HG03025 (cell line): ENCODE measurements at regions not wholly inside any gene's neighbourhood (a gene's known extent, or its start where the extent isn't known, plus 50 kb on each side); places are given as distances from the start of the nearest gene placed in this dataset.
"Not testable (repeated sequence)": the region's sequence is repeated elsewhere in the genome, so short reads cannot be mapped to it uniquely, and the experiment has no call there.

Experiments used
- ATAC-seq: cut with Tn5 transposase; IDR thresholded peaks from one replicate; pipeline ENCODE4 v1.9.1; 2021; ENCODE audit warnings: mild to moderate bottlenecking, moderate library complexity; ENCODE audit not compliant: unreplicated experiment, low FRiP score

- ATAC-seq = no peak
Observed at GRCh38 chr4:104549736-104550135, 55.0 kb upstream of the CXXC4 start.

- no peak for ATAC-seq
Observed at GRCh38 chr4:104559502-104559901, 64.8 kb upstream of the CXXC4 start.

- no peak for ATAC-seq
Observed at GRCh38 chr4:104571341-104571740, 76.6 kb upstream of the CXXC4 start.

- no peak for ATAC-seq
Observed at GRCh38 chr4:104574371-104574770, 79.7 kb upstream of the CXXC4 start.

- ATAC-seq = no peak
Observed at GRCh38 chr4:104575278-104575677, 80.6 kb upstream of the CXXC4 start.

GRCh38 chr4:104577405-104577804 lies 82.7 kb upstream of the CXXC4 start:
- no peak for ATAC-seq

GRCh38 chr4:104581476-104581875 lies 86.8 kb upstream of the CXXC4 start:
- ATAC-seq = not testable (repeated sequence)

- not testable (repeated sequence) for ATAC-seq
Observed at GRCh38 chr4:104582056-104582455, 87.4 kb upstream of the CXXC4 start.

GRCh38 chr4:104589264-104589868 lies 94.7 kb upstream of the CXXC4 start:
- no peak for ATAC-seq

- ATAC-seq = no peak
Observed at GRCh38 chr4:104591510-104591911, 96.8 kb upstream of the CXXC4 start.

GRCh38 chr4:104592183-104592582 lies 97.5 kb upstream of the CXXC4 start:
- no peak for ATAC-seq

- ATAC-seq = no peak
Observed at GRCh38 chr4:104593019-104593418, 98.3 kb upstream of the CXXC4 start.

- no peak for ATAC-seq
Observed at GRCh38 chr4:104596189-104596588, 101.5 kb upstream of the CXXC4 start.

GRCh38 chr4:104615496-104615895 lies 120.8 kb upstream of the CXXC4 start:
- no peak for ATAC-seq

- no peak for ATAC-seq
Observed at GRCh38 chr4:104615926-104616325, 121.2 kb upstream of the CXXC4 start.

- ATAC-seq = no peak
Observed at GRCh38 chr4:104616401-104616820, 121.7 kb upstream of the CXXC4 start.

GRCh38 chr4:104625706-104626105 lies 131.0 kb upstream of the CXXC4 start:
- ATAC-seq = no peak

- ATAC-seq = no peak
Observed at GRCh38 chr4:104629601-104630000, 134.9 kb upstream of the CXXC4 start.

- no peak for ATAC-seq
Observed at GRCh38 chr4:104630272-104630671, 135.6 kb upstream of the CXXC4 start.

- no peak for ATAC-seq
Observed at GRCh38 chr4:104631000-104631399, 136.3 kb upstream of the CXXC4 start.

GRCh38 chr4:104641418-104641817 lies 146.7 kb upstream of the CXXC4 start:
- ATAC-seq = no peak

GRCh38 chr4:104642521-104642920 lies 147.8 kb upstream of the CXXC4 start:
- no peak for ATAC-seq

- ATAC-seq = no peak
Observed at GRCh38 chr4:104643805-104644204, 149.1 kb upstream of the CXXC4 start.
